ENCODE measurements at regions not wholly inside any gene's neighbourhood (a gene's known extent, or its start where the extent isn't known, plus 50 kb on each side); places are given as distances from the start of the nearest gene placed in this dataset.

DNA sequence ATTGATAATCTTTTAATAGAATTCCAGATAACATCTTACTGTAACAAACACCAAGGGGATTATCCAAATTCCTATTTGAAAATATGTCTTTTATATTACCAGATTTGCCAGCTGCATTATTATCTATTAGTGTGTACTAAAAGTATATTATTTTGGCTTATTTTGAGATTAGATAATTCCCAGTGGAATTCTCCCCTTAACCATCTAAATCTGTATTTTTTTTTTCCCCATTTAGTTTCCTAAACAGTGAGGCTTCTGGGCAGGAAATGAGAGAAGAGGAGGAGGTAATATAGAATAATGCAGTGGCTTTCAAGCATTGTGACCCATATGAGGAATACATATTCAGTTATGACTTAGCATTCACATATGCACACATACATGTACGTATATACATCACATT, 53.5 kb upstream of the ABL1 start:
- no peak for DNase-seq (ENCODE audit: low read depth)

DNA sequence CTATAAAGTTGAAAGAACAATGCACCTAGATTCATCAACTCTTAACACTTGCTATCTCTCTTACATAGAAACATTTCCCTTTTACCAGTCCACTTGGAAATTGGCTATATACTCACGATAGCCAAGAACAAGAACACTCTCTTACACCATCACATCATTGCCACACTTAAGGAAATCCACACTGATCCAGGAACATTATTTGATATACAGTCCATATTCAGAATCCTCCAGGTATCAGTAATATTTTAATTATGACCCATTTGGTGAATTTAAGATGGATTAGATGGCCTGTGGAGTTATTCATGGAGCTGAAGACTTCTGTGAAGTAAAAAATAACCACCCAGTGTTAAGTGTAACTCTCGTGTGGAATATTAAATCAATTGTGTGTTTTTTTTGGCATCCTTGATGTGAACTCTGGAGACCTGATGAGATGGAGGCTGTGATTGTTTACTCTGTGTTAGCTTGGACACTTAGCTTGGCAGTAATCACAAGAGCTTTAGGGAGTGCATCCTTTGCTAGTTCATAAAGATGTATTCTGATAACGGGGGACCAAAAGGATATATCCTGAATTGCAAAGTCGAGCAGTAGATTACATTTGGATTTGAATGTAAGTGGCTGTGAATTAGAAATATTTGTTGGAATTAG, 52.0 kb upstream of the ABL1 start:
- no peak for DNase-seq (ENCODE audit: low read depth)

- no peak for DNase-seq (ENCODE audit: low read depth)
These were observed 50.0 kb upstream of the ABL1 start for GRCh38 chr9:130785053-130785452.
